ENCODE measurements at regions not wholly inside any gene's neighbourhood (a gene's known extent, or its start where the extent isn't known, plus 50 kb on each side); places are given as distances from the start of the nearest gene placed in this dataset.

GRCh38 chr1:58154256-58154655 is 392.3 kb downstream of the OMA1 start:
- no peak for DNase-seq (ENCODE audit: low read depth)
- no peak overlapping the region for H3K4me3 ChIP-seq (ENCODE audit: low read depth, low read length)
- in situ Hi-C loops (cut with HindIII; ENCODE audit: low sequenced_read_pairs): no loop called here
- TF ChIP-seq CTCF (IDR thresholded peaks at IDR 0.05; ENCODE audit: low read depth, low read length, missing control alignments): no peak

GRCh38 chr1:58152697-58153096 is 393.8 kb downstream of the OMA1 start:
- DNase-seq (ENCODE audit: low read depth): no peak
- in situ Hi-C loops (cut with HindIII; ENCODE audit: low sequenced_read_pairs): no loop called here
- no peak for TF ChIP-seq CTCF (IDR thresholded peaks at IDR 0.05; ENCODE audit: low read depth, low read length, missing control alignments)
- no peak overlapping the region for H3K4me3 ChIP-seq (ENCODE audit: low read depth, low read length)

GRCh38 chr1:58149271-58149812 is 397.2 kb downstream of the OMA1 start:
- H3K4me3 ChIP-seq (ENCODE audit: low read depth, low read length): no peak overlapping the region
- TF ChIP-seq CTCF (IDR thresholded peaks at IDR 0.05; ENCODE audit: low read depth, low read length, missing control alignments): no peak
- in situ Hi-C loops (cut with HindIII; ENCODE audit: low sequenced_read_pairs): no loop called here
- no peak for DNase-seq (ENCODE audit: low read depth)

- in situ Hi-C loops (cut with HindIII; ENCODE audit: low sequenced_read_pairs): no loop called here
- no peak for TF ChIP-seq CTCF (IDR thresholded peaks at IDR 0.05; ENCODE audit: low read depth, low read length, missing control alignments)
- DNase-seq (ENCODE audit: low read depth): no peak
- H3K4me3 ChIP-seq (ENCODE audit: low read depth, low read length): no peak overlapping the region
Observed at GRCh38 chr1:58144698-58145270, 401.7 kb downstream of the OMA1 start.

- in situ Hi-C loops (cut with HindIII; ENCODE audit: low sequenced_read_pairs): no loop called here
- no peak for TF ChIP-seq CTCF (IDR thresholded peaks at IDR 0.05; ENCODE audit: low read depth, low read length, missing control alignments)
- no peak overlapping the region for H3K4me3 ChIP-seq (ENCODE audit: low read depth, low read length)
- DNase-seq (ENCODE audit: low read depth): no peak
Observed at GRCh38 chr1:58143972-58144697, 402.4 kb downstream of the OMA1 start.

- no peak overlapping the region for H3K4me3 ChIP-seq (ENCODE audit: low read depth, low read length)
- DNase-seq (ENCODE audit: low read depth): no peak
- in situ Hi-C loops (cut with HindIII; ENCODE audit: low sequenced_read_pairs): loop anchor here (5.0 kb wide), 1 partner anchor 59 kb away; no protein-coding TSS in a partner anchor
- TF ChIP-seq CTCF (IDR thresholded peaks at IDR 0.05; ENCODE audit: low read depth, low read length, missing control alignments): no peak
Observed at GRCh38 chr1:58136387-58136786, 410.1 kb downstream of the OMA1 start.

All from astrocyte of the cerebellum (primary cell).